HEK293 (cell line): ENCODE measurements at regions not wholly inside any gene's neighbourhood (a gene's known extent, or its start where the extent isn't known, plus 50 kb on each side); places are given as distances from the start of the nearest gene placed in this dataset.

ENCODE experiments used
- MEIS1 ChIP-seq: sonication (generic); formaldehyde crosslinking; IDR thresholded peaks from 2 replicates; pipeline ENCODE4 v1.8.1; 2022; ENCODE audit warnings: missing genetic modification reagents, mild to moderate bottlenecking, borderline replicate concordance
- ZNF23 ChIP-seq: fragments of 450-650 bp; formaldehyde crosslinking; IDR thresholded peaks from 2 replicates; pipeline ENCODE4 v1.5.1; 2016; ENCODE audit warnings: missing biosample characterization, missing genetic modification characterization, borderline replicate concordance
- ZNF404 ChIP-seq: fragments of 450-650 bp; formaldehyde crosslinking; IDR thresholded peaks from 2 replicates; pipeline ENCODE4 v1.5.1; 2017; ENCODE audit warnings: missing biosample characterization, missing genetic modification characterization
- ZNF629 ChIP-seq: fragments of 450-650 bp; formaldehyde crosslinking; IDR thresholded peaks from 2 replicates; pipeline ENCODE4 v1.5.1; 2017; ENCODE audit warnings: missing biosample characterization, missing genetic modification characterization
- ZSCAN30 ChIP-seq: fragments of 450-650 bp; IDR thresholded peaks from 2 replicates; pipeline ENCODE4 v1.5.1; 2018; ENCODE audit warnings: missing biosample characterization, mild to moderate bottlenecking, missing genetic modification characterization, moderate library complexity
- TF ChIP-seq, protein P1 (sequence below): fragments of 450-650 bp; formaldehyde crosslinking; IDR thresholded peaks from 2 replicates; pipeline ENCODE4 v1.5.1; 2016; ENCODE audit warnings: missing biosample characterization, missing genetic modification characterization
- TF ChIP-seq, protein P2 (sequence below): fragments of 450-650 bp; formaldehyde crosslinking; IDR thresholded peaks from 2 replicates; pipeline ENCODE4 v1.5.1; 2016; ENCODE audit warnings: missing biosample characterization, missing genetic modification characterization

DNA sequence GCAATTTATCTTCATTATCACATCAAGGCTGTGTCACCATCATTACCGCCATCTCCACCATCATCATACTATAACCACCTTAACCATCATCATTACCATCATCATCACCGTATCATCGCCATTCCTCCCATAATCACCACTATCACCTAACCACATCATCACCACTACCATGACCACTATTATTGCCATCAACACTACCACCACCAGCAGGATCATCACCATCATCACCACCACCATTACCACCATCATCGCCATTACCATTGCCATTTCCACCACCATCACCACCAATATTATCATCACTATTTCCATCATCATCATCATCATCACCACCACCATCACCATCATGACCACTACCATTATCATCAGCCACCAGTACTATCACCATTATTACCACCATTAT, 314.4 kb downstream of the CYP26B1 start:
- TF ChIP-seq, protein P1, sequence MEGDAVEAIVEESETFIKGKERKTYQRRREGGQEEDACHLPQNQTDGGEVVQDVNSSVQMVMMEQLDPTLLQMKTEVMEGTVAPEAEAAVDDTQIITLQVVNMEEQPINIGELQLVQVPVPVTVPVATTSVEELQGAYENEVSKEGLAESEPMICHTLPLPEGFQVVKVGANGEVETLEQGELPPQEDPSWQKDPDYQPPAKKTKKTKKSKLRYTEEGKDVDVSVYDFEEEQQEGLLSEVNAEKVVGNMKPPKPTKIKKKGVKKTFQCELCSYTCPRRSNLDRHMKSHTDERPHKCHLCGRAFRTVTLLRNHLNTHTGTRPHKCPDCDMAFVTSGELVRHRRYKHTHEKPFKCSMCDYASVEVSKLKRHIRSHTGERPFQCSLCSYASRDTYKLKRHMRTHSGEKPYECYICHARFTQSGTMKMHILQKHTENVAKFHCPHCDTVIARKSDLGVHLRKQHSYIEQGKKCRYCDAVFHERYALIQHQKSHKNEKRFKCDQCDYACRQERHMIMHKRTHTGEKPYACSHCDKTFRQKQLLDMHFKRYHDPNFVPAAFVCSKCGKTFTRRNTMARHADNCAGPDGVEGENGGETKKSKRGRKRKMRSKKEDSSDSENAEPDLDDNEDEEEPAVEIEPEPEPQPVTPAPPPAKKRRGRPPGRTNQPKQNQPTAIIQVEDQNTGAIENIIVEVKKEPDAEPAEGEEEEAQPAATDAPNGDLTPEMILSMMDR, result no peak
- TF ChIP-seq MEIS1 (no peak), ZSCAN30 (tag by site-specific recombination) (no peak), ZNF23 (tag by site-specific recombination) (no peak), ZNF629 (tag by site-specific recombination) (no peak), ZNF404 (tag by site-specific recombination) (no peak)
- TF ChIP-seq, protein P2, sequence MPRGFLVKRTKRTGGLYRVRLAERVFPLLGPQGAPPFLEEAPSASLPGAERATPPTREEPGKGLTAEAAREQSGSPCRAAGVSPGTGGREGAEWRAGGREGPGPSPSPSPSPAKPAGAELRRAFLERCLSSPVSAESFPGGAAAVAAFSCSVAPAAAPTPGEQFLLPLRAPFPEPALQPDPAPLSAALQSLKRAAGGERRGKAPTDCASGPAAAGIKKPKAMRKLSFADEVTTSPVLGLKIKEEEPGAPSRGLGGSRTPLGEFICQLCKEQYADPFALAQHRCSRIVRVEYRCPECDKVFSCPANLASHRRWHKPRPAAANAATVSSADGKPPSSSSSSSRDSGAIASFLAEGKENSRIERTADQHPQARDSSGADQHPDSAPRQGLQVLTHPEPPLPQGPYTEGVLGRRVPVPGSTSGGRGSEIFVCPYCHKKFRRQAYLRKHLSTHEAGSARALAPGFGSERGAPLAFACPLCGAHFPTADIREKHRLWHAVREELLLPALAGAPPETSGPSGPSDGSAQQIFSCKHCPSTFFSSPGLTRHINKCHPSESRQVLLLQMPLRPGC, result no peak
